ENCODE measurements at regions not wholly inside any gene's neighbourhood (a gene's known extent, or its start where the extent isn't known, plus 50 kb on each side); places are given as distances from the start of the nearest gene placed in this dataset.

DNA sequence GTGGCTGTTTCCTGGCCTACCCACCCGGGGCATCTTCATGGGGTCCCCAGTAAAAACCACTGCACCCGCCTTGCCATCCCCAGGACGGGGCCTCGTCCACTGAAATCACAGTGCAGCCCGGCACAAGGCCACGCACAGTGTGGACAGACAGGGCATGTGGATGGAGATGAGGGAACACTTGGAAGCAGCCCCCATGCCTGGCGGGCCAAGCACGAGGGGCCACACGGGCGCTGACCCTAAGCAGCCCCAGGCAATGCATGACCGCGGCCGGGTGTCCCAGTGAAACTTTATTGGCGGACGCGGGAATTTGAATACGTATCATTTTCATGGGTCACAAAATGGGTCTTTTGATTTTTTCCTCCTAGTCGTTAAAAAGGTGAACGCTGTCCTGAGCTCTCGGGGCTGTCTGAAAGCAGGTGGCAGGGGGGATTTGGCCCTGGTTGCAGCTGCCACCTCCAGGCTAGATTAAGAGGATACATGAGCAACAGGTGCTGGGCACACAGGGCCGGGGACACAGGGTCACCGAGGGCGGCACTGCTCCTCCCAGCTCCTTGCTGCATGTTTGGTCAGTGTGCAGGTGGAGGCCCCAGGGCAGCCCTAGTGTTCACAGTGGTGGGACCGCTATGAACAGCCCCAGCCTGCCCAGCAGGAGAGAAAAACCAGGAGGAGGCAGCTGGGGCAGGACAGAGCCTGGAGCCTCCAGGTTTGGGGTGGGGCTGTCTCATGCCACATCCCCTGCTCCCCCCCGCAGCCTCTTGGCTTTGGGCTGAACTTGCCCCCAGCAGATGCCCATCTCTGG, 74.9 kb upstream of the SLCO4A1 start:
- no peak overlapping the region for H3K4me3 Mint-ChIP-seq
- ChIA-PET CTCF (no interaction called here), POLR2A (interaction anchor here (0.7 kb wide), 1 partner anchor 24 kb away, joined by 3 read pairs; no protein-coding TSS in a partner anchor)
- peaks cover 9% of the 10 kb centered on the region for H3K4me1 Mint-ChIP-seq (ENCODE audit: low read depth)
- H3K27ac Mint-ChIP-seq: no peak overlapping the region
- DNase-seq (no peak), ATAC-seq (no peak)
- no peaks in the 10 kb centered on the region for H3K9me3 Mint-ChIP-seq (ENCODE audit: insufficient read depth)
- H3K36me3 Mint-ChIP-seq (ENCODE audit: low read depth): no peaks in the 10 kb centered on the region
- H3K27me3 Mint-ChIP-seq (ENCODE audit: low read depth): peaks cover 3% of the 10 kb centered on the region

DNA sequence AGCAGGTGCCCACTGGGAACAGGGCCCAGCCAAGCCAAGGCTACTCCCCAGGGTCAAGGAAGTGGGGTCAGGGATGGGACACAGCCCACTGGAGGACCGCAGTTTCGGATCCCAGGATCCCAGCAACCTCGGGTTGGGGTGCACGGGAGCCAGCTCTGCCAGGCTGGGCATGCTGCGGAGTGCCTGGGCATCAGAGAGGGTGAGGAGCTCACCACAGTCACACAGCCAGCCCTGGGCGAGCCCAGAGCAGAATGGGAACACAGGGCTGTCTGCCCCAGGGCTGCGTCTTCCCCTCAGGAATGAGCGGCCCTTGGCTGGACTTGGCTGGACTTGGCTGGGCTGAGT, 74.3 kb upstream of the SLCO4A1 start:
- peaks cover 9% of the 10 kb centered on the region for H3K4me1 Mint-ChIP-seq (ENCODE audit: low read depth)
- CTCF ChIA-PET: no interaction called here

DNA sequence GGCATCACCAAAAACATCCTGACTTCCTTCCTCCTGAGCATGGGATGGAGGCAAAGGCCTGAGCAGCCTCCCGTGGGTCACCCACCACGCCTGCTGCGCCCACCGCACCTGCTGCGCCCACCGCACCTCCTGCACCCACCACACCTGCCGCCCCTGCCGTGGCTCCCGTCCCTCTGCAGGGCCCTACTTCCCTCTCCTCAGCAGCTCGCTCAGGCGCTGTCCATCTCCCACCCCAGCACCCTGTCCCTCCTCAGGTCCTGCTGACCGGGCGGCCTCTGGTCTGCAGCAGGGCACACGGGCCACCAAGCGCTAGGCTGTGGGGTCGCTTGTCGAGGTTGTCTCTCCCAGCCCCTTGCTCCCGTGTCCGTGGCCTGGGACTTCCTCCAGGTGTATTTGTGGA, 72.7 kb upstream of the SLCO4A1 start:
- ChIA-PET POLR2A (no interaction called here), CTCF (no interaction called here)
- Mint-ChIP-seq H3K4me3 (no peak overlapping the region), H3K36me3 (ENCODE audit: low read depth) (no peaks in the 10 kb centered on the region), H3K4me1 (ENCODE audit: low read depth) (peaks cover 9% of the 10 kb centered on the region), H3K9me3 (ENCODE audit: insufficient read depth) (no peaks in the 10 kb centered on the region), H3K27ac (no peak overlapping the region), H3K27me3 (ENCODE audit: low read depth) (peaks cover 14% of the 10 kb centered on the region)
- no peak for ATAC-seq
- DNase-seq: no peak

More for the DNA sequence above, 74.3 kb upstream of the SLCO4A1 start:
- no peak for DNase-seq
- ATAC-seq: no peak
- peaks cover 3% of the 10 kb centered on the region for H3K27me3 Mint-ChIP-seq (ENCODE audit: low read depth)
- H3K9me3 Mint-ChIP-seq (ENCODE audit: insufficient read depth): no peaks in the 10 kb centered on the region
- H3K36me3 Mint-ChIP-seq (ENCODE audit: low read depth): no peaks in the 10 kb centered on the region
- POLR2A ChIA-PET: interaction anchor here (0.7 kb wide), 1 partner anchor 24 kb away, joined by 3 read pairs; no protein-coding TSS in a partner anchor
- no peak overlapping the region for H3K4me3 Mint-ChIP-seq
- H3K27ac Mint-ChIP-seq: no peak overlapping the region

DNA sequence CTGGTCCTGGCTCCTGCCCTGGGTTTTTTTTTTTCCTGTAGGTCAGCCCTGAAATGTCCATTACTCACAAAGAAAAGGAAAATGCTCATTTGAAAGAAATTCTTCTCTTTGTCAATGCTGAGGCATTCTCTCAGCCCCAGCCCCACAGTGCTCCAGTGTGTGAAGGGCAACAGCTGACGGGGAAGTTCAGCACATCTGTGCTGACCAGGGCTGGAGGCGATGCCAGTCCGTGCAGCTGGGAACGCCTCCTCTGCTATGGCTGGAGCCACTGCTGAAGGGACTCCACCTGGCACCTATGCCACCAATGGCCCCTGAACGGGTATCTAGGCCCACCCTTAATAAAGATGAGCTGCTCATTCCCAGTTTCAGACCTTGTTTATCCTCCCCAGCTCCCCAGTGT, 71.9 kb upstream of the SLCO4A1 start:
- CTCF ChIA-PET: no interaction called here
- DNase-seq: no peak
- H3K4me3 Mint-ChIP-seq: no peak overlapping the region
- no peak for ATAC-seq
- peaks cover 9% of the 10 kb centered on the region for H3K4me1 Mint-ChIP-seq (ENCODE audit: low read depth)
- no peak overlapping the region for H3K27ac Mint-ChIP-seq
- no peaks in the 10 kb centered on the region for H3K9me3 Mint-ChIP-seq (ENCODE audit: insufficient read depth)
- no peaks in the 10 kb centered on the region for H3K36me3 Mint-ChIP-seq (ENCODE audit: low read depth)
- POLR2A ChIA-PET: interaction anchor here (0.6 kb wide), 1 partner anchor 19 kb away, joined by 3 read pairs; no protein-coding TSS in a partner anchor
- peaks cover 14% of the 10 kb centered on the region for H3K27me3 Mint-ChIP-seq (ENCODE audit: low read depth)

DNA sequence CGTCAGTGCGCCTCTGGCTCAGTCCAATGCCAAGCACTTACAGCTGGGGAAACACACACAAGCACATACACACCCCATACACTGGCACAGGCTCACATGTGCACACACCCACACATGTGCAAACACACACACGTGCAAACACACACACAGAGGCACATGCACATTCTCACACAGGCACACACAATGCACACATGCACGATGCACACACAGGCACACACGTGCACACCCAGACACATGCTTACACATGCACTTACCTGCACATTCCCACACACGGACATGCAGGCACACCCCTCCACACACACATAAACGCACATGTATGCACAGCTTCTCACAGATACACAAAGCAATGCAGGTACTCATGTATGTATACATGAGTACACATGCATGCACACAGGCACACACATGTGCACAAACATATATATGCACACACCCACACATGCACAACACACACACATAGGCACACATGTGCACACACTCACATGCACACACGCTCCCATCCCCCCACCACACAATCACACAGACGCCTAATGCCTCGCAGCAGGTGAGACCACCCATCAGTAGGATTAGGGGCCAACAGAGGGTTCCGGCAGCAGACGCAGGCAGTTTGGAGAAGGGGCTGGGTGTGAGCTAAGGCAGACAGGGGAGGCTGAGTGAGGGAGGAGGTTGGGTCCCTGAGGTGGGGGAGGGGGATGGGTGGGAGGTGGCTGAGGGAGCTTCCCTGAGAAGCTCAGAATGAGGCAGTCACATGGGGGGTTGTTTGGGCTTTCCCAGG, 71.2 kb upstream of the SLCO4A1 start:
- CTCF ChIA-PET: no interaction called here
- Mint-ChIP-seq H3K4me1 (ENCODE audit: low read depth) (peaks cover 9% of the 10 kb centered on the region), H3K36me3 (ENCODE audit: low read depth) (no peaks in the 10 kb centered on the region)

DNA sequence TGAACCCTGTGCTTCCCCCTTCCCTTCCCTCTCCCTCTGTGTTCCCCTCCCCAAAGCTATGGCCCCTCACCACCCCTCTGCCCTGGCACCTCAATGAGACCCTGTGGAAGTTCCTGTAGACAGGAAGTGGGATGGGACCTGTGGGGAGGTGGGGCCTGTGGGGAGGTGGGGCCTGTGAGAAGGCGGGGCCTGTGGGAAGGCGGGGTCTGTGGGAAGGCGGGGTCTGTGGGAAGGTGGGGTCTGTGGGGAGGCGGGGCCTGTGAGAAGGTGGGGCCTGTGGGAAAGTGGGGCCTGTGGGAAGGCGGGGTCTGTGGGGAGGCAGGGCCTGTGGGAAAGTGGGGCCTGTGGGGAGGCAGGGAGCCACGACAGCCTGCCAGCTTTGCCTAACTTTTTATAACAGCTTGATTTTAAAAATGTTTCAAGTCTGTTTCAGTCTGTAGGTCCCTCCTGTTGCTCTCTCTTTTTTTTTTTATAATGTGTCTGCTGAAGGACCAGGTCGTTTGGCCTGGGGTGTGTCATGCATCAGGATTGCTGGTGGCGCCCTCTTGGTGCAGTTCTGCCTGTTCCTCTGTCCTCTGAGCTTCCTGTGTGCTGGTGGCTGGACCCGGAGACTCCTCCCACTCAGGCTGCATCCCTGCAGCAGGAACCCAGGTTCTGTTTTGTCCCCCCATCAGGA, 70.5 kb upstream of the SLCO4A1 start:
- DNase-seq (peak; percentile 29), ATAC-seq (peak; percentile 73)
- peaks cover 17% of the 10 kb centered on the region for H3K27me3 Mint-ChIP-seq (ENCODE audit: low read depth)
- ChIA-PET POLR2A (interaction anchor here (0.8 kb wide), 1 partner anchor 52 kb away, joined by 3 read pairs; no protein-coding TSS in a partner anchor), CTCF (no interaction called here)
- H3K9me3 Mint-ChIP-seq (ENCODE audit: insufficient read depth): no peaks in the 10 kb centered on the region
- no peak overlapping the region for H3K27ac Mint-ChIP-seq
- no peaks in the 10 kb centered on the region for H3K36me3 Mint-ChIP-seq (ENCODE audit: low read depth)
- peaks cover 9% of the 10 kb centered on the region for H3K4me1 Mint-ChIP-seq (ENCODE audit: low read depth)
- H3K4me3 Mint-ChIP-seq: no peak overlapping the region

More for the DNA sequence above, 71.2 kb upstream of the SLCO4A1 start:
- Mint-ChIP-seq H3K4me3 (no peak overlapping the region), H3K9me3 (ENCODE audit: insufficient read depth) (no peaks in the 10 kb centered on the region), H3K27ac (peak overlapping the region; percentile 58), H3K27me3 (ENCODE audit: low read depth) (peaks cover 14% of the 10 kb centered on the region)
- POLR2A ChIA-PET: interaction anchor here (0.6 to 0.8 kb wide), 2 partner anchors 18 to 53 kb away, joined by 3 read pairs; no protein-coding TSS in a partner anchor
- ATAC-seq (no peak), DNase-seq (no peak)

DNA sequence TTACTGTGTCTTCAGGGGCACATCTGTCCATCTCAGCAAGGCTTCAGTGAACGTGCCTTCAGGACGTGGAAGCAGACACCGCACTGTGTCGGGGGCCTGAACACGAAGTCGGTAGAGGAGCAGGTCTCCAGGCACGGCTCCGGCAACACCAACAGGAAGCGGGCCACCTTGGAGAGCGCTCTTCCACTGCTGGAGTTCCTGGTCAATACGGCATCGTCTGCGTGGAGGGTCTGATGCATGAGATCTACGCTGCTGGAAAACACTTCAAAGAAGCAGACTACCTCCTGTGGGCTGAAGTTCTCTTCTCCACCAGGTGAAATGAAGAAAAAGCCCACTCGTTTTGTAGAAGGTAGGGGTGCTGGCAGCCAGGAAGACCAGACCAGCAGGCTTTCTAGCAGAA, 69.3 kb upstream of the SLCO4A1 start:
- no peaks in the 10 kb centered on the region for H3K36me3 Mint-ChIP-seq (ENCODE audit: low read depth)
- peaks cover 18% of the 10 kb centered on the region for H3K27me3 Mint-ChIP-seq (ENCODE audit: low read depth)
- H3K9me3 Mint-ChIP-seq (ENCODE audit: insufficient read depth): no peaks in the 10 kb centered on the region
- H3K4me1 Mint-ChIP-seq (ENCODE audit: low read depth): peaks cover 9% of the 10 kb centered on the region
- DNase-seq: no peak
- POLR2A ChIA-PET: no interaction called here
- no peak overlapping the region for H3K4me3 Mint-ChIP-seq
- no peak overlapping the region for H3K27ac Mint-ChIP-seq
- ATAC-seq: no peak
- CTCF ChIA-PET: no interaction called here

DNA sequence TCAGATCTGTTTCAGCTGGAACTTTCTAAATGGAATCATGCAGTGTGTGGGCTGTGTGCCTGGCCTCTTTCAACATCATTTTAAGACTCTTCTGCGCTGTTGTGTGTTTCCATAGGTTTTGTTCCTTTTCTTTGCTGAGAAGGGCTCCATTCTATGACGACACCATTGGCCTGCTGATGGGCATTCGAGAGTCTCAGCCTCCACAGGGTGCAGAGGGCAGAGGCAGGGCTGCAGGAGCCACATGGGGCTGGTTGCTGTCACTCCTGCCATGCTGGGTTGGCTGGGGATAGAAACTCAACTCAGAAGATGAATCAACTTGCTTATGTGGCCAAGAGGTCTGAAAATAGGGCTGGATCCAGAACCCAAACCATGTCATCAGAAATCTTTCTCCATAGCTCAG, 68.5 kb upstream of the SLCO4A1 start:
- ATAC-seq (no peak), DNase-seq (no peak)
- Mint-ChIP-seq H3K9me3 (ENCODE audit: insufficient read depth) (no peaks in the 10 kb centered on the region), H3K27me3 (ENCODE audit: low read depth) (peaks cover 21% of the 10 kb centered on the region), H3K4me3 (no peak overlapping the region), H3K4me1 (ENCODE audit: low read depth) (peaks cover 9% of the 10 kb centered on the region), H3K36me3 (ENCODE audit: low read depth) (no peaks in the 10 kb centered on the region), H3K27ac (no peak overlapping the region)
- ChIA-PET POLR2A (no interaction called here), CTCF (no interaction called here)

DNA sequence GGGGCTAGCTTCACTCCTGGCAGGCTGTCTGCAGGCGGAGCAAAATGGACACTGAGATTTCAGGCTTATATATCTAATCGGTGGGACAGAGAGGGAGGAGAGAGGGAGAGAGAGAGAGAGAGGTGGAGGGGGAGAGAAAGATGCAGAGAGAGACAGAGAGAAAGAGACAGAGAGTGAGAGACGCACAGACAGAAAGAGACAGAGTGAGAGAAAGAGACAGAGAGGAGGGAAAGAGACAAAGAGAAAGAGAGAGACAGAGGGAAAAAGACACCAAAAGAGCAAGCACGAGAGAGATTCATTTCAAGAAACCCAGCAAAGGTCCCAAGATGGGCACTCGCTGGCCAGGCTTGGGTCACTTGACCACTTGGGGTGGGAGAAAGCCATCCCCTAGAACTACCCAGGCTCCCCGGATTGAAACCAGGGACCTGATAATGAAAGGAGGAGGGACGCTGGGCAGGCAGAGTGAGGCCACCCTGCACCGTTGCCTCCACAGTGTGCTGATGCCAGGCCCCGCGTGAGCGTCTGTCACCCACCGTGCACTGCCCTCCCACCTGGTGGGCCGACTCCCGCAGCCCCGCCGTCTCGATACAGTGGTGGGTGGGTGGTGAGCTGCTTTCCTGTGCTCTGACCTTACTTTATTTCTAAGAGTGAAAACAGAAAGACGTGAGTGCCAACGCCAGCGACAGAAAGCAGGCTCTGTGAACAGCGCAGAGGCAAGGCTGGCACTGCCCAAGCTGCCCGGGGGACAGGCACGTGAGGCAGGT, 67.9 kb upstream of the SLCO4A1 start:
- no peaks in the 10 kb centered on the region for H3K36me3 Mint-ChIP-seq (ENCODE audit: low read depth)
- no peak overlapping the region for H3K27ac Mint-ChIP-seq
- POLR2A ChIA-PET: no interaction called here
- CTCF ChIA-PET: no interaction called here
- ATAC-seq (no peak), DNase-seq (no peak)
- H3K4me3 Mint-ChIP-seq: no peak overlapping the region
- H3K9me3 Mint-ChIP-seq (ENCODE audit: insufficient read depth): no peaks in the 10 kb centered on the region
- H3K4me1 Mint-ChIP-seq (ENCODE audit: low read depth): peaks cover 9% of the 10 kb centered on the region
- peaks cover 27% of the 10 kb centered on the region for H3K27me3 Mint-ChIP-seq (ENCODE audit: low read depth)

DNA sequence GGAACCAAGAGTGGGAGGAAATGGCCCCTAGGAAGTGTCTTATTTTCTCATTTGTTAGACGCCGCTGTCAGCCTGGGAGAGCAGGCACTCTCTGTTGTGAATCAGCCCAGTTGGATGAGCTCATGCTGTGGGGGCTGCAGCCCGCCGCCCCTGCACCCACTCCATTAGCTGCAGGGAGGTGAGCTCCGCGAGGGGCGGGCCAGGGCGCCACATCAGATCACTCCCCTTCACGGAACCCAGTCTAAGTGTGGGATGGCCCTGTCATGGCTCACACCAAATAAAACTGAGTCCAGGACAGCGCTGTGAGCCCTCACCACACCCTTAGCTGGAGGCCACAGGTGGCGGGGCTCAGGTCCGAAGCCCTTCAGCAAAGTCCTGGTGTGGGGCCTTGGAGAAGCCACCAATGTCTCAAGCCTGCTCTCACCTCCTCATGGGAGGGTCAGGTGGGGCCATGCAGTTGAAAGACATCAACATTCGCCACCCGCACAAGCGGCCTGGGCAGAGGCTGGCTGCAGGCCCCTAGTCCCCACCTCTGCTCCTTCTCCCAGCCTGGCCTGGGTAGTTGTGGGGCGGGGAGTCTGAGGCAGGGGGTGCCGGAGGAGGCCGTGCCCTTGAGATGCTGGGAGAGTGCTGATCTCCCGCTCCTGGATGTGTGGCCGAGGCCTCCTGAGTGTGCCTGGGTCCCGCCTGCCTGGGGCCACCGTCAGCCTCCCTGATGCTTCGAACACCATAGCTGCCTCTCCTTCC, 66.2 kb upstream of the SLCO4A1 start:
- Mint-ChIP-seq H3K36me3 (ENCODE audit: low read depth) (no peaks in the 10 kb centered on the region), H3K4me3 (no peak overlapping the region), H3K27me3 (ENCODE audit: low read depth) (peaks cover 30% of the 10 kb centered on the region), H3K27ac (no peak overlapping the region), H3K9me3 (ENCODE audit: insufficient read depth) (no peaks in the 10 kb centered on the region), H3K4me1 (ENCODE audit: low read depth) (peaks cover 7% of the 10 kb centered on the region)
- no peak for ATAC-seq
- DNase-seq: no peak
- ChIA-PET CTCF (interaction anchor here (1.3 kb wide), 1 partner anchor 40 kb away, joined by 3 read pairs; no protein-coding TSS in a partner anchor), POLR2A (interaction anchor here (1.3 kb wide), 1 partner anchor 13 kb away, joined by 3 read pairs; no protein-coding TSS in a partner anchor)

All from activated CD8-positive, alpha-beta T cell treated with anti-CD3 and anti-CD28 coated beads, Interleukin-2, amount 10 ng/mL, durations not matched to agents 7 days and 5 days (primary cell).